Vagina (tissue), 2 donors: ENCODE measurements at regions not wholly inside any gene's neighbourhood (a gene's known extent, or its start where the extent isn't known, plus 50 kb on each side); places are given as distances from the start of the nearest gene placed in this dataset.

ENCODE experiments used
- POLR2A ChIP-seq, 2 donors: fragments of 450-650 bp; IDR thresholded peaks; one replicate each; pipeline ENCODE4 v1.6.1; 2017; ENCODE audit warnings: antibody characterized with exemption in 2 of 2, mild to moderate bottlenecking in 2 of 2, moderate library complexity in 2 of 2
- POLR2AphosphoS5 ChIP-seq, 2 donors: sonication (generic); formaldehyde crosslinking; IDR thresholded peaks; one replicate each; pipeline ENCODE4 v1.9.0; 2017; ENCODE audit warnings: antibody characterized with exemption in 2 of 2, mild to moderate bottlenecking in 2 of 2, low read depth in 1 of 2; ENCODE audit not compliant: insufficient read depth in 1 of 2
- TF ChIP-seq, protein P1 (sequence below), 3 experiments: fragments of 450-650 bp in 2 of 3; fragments of 200-600 bp in 1 of 3; sonication (generic) in 1 of 3; IDR thresholded peaks; one replicate each; pipeline ENCODE4 v1.5.1; 2017 to 2019; ENCODE audit warnings: antibody characterized with exemption in 3 of 3, mild to moderate bottlenecking in 2 of 3, moderate library complexity in 2 of 3

DNA sequence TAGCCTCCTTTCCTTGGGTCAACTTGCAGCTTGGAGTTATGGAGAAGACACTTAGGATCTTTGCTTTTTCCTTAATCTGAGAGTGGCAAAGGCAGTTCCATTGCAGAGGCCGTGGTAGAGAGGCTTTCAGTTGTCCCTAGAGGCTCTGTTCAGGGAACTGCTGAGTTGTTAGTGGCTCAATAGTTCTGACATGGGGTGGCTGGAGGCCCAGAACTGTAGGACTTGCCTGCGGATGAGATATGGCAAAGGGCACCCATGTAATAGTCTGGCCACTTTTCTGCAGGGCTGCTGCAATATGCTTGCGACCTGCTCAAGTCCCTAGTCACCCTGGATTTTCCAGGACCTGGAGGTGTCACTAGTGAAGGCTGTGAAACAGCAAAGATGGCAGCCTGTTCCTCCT is 99.9 kb downstream of the CLDN1 start:
- no peak for TF ChIP-seq POLR2AphosphoS5 (IDR thresholded peaks at IDR 0.05; ENCODE audit: insufficient read depth in 1 of 2, low read depth in 1 of 2)
- TF ChIP-seq, protein P1, sequence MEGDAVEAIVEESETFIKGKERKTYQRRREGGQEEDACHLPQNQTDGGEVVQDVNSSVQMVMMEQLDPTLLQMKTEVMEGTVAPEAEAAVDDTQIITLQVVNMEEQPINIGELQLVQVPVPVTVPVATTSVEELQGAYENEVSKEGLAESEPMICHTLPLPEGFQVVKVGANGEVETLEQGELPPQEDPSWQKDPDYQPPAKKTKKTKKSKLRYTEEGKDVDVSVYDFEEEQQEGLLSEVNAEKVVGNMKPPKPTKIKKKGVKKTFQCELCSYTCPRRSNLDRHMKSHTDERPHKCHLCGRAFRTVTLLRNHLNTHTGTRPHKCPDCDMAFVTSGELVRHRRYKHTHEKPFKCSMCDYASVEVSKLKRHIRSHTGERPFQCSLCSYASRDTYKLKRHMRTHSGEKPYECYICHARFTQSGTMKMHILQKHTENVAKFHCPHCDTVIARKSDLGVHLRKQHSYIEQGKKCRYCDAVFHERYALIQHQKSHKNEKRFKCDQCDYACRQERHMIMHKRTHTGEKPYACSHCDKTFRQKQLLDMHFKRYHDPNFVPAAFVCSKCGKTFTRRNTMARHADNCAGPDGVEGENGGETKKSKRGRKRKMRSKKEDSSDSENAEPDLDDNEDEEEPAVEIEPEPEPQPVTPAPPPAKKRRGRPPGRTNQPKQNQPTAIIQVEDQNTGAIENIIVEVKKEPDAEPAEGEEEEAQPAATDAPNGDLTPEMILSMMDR (IDR thresholded peaks at IDR 0.05): no peak
- no peak for TF ChIP-seq POLR2A (IDR thresholded peaks at IDR 0.05)
